Forelimb muscle (tissue), 1 donor: ENCODE measurements at regions not wholly inside any gene's neighbourhood (a gene's known extent, or its start where the extent isn't known, plus 50 kb on each side); places are given as distances from the start of the nearest gene placed in this dataset.
"Not testable (repeated sequence)": the region's sequence is repeated elsewhere in the genome, so short reads cannot be mapped to it uniquely, and the experiment has no call there.

Experiments
- DNase-seq: peaks from one replicate; pipeline ENCODE4 v3.0.0-alpha.2; 2013; ENCODE audit warnings: low read depth

GRCh38 chr3:182399978-182400737 is 393.1 kb upstream of the ATP11B start:
- DNase-seq = no peak

GRCh38 chr3:182400838-182401237 is 392.5 kb upstream of the ATP11B start:
- no peak for DNase-seq

GRCh38 chr3:182404031-182404430 is 389.3 kb upstream of the ATP11B start:
- no peak for DNase-seq

GRCh38 chr3:182405759-182406158 is 387.5 kb upstream of the ATP11B start:
- DNase-seq = no peak

GRCh38 chr3:182406786-182407185 is 386.5 kb upstream of the ATP11B start:
- no peak for DNase-seq

GRCh38 chr3:182410051-182410450 is 383.3 kb upstream of the ATP11B start:
- no peak for DNase-seq

GRCh38 chr3:182412066-182412465 is 381.2 kb upstream of the ATP11B start:
- no peak for DNase-seq

- DNase-seq = no peak
Measured at GRCh38 chr3:182413061-182413460, 380.2 kb upstream of the ATP11B start.

- DNase-seq = no peak
Measured at GRCh38 chr3:182413682-182414081, 379.6 kb upstream of the ATP11B start.

- no peak for DNase-seq
Measured at GRCh38 chr3:182414586-182414985, 378.7 kb upstream of the ATP11B start.

GRCh38 chr3:182420741-182421140 is 372.6 kb upstream of the ATP11B start:
- no peak for DNase-seq

GRCh38 chr3:182424006-182424405 is 369.3 kb upstream of the ATP11B start:
- no peak for DNase-seq

- DNase-seq = not testable (repeated sequence)
Measured at GRCh38 chr3:182425926-182426718, 367.2 kb upstream of the ATP11B start.

GRCh38 chr3:182431972-182432371 is 361.3 kb upstream of the ATP11B start:
- DNase-seq = not testable (repeated sequence)

GRCh38 chr3:182435860-182436259 is 357.4 kb upstream of the ATP11B start:
- DNase-seq = no peak

GRCh38 chr3:182436547-182436946 is 356.8 kb upstream of the ATP11B start:
- no peak for DNase-seq

- DNase-seq = no peak
Measured at GRCh38 chr3:182438398-182438797, 354.9 kb upstream of the ATP11B start.

- no peak for DNase-seq
Measured at GRCh38 chr3:182440101-182440500, 353.2 kb upstream of the ATP11B start.

- no peak for DNase-seq
Measured at GRCh38 chr3:182445576-182445975, 347.7 kb upstream of the ATP11B start.

- DNase-seq = no peak
Measured at GRCh38 chr3:182450942-182451787, 342.1 kb upstream of the ATP11B start.

GRCh38 chr3:182451871-182452270 is 341.4 kb upstream of the ATP11B start:
- DNase-seq = no peak

- DNase-seq = no peak
Measured at GRCh38 chr3:182455011-182455410, 338.3 kb upstream of the ATP11B start.
